HepG2 (cell line): ENCODE measurements at regions not wholly inside any gene's neighbourhood (a gene's known extent, or its start where the extent isn't known, plus 50 kb on each side); places are given as distances from the start of the nearest gene placed in this dataset.

Source experiments
- ATAC-seq: fragments of 200-7000 bp; cut with Tn5 transposase; 3 replicates; pipeline ENCODE4 v1.9.1; 2020; ENCODE audit warnings: mild to moderate bottlenecking, moderate library complexity
- BruUV-seq: library from RNA; stranded (reverse); fragments of 400-500 nt; replicated peaks from 2 replicates; lab custom pipeline; 2021; lab: Mats Ljungman, UMichigan
- CTCF ChIA-PET: fragments of 300-600 bp; formaldehyde crosslinking; extraction: SDS; loops from one replicate; lab custom pipeline; 2021; ENCODE audit warnings: low total read pairs, inconsistent platforms, low intra/inter-chr PET ratio; lab: Yijun Ruan, JAX
- POLR2A ChIA-PET: fragments of 350-600 bp; sonication (Branson Sonifier 250); formaldehyde crosslinking; loops from one replicate; lab custom pipeline; 2020; ENCODE audit warnings: antibody characterized with exemption, inconsistent platforms; lab: Yijun Ruan, JAX
- DNase-seq: peaks from one replicate; pipeline ENCODE4 v3.0.0-alpha.2; 2015; ENCODE audit warnings: low spot score
- FAIRE-seq: peaks from 3 replicates; lab custom pipeline; 2011; peaks lifted over from hg19 to GRCh38; lab: Jason Lieb, UNC
- H2AFZ ChIP-seq: one replicate; pipeline ENCODE4 v1.6.1; 2011; ENCODE audit warnings: low read length, inconsistent platforms
- H3K27ac ChIP-seq: fragments of 300-600 bp; 3 replicates; pipeline ENCODE4 v1.8.0; 2011; ENCODE audit warnings: mixed run types, mild to moderate bottlenecking, mixed read lengths, low read length, inconsistent platforms; ENCODE audit not compliant: insufficient read depth; ENCODE audit errors: extremely low read length
- H3K27me3 ChIP-seq, 2 experiments: fragments of 200-600 bp in 1 of 2; 2 replicates in 1 of 2; 3 replicates in 1 of 2; pipeline versions ENCODE4 v1.6.0 to v1.8.0; 2011; ENCODE audit warnings: low read length in 2 of 2, mild to moderate bottlenecking in 2 of 2, moderate library complexity in 2 of 2, inconsistent platforms in 1 of 2; ENCODE audit not compliant: insufficient read depth in 2 of 2, control insufficient read depth in 1 of 2
- H3K36me3 ChIP-seq, 2 experiments: fragments of 200-600 bp in 1 of 2; replicated peaks in 1 of 2; 2 replicates in 1 of 2; 3 replicates in 1 of 2; pipeline versions ENCODE4 v1.5.1 to v1.8.0; 2011; ENCODE audit warnings: low read length in 2 of 2, inconsistent platforms in 1 of 2; ENCODE audit not compliant: insufficient read depth in 2 of 2, control insufficient read depth in 1 of 2
- H3K4me1 ChIP-seq: 2 replicates; pipeline ENCODE4 v1.5.1; 2012; ENCODE audit warnings: low read length, inconsistent platforms; ENCODE audit not compliant: insufficient read depth
- H3K4me2 ChIP-seq: 2 replicates; pipeline ENCODE4 v1.6.0; 2011; ENCODE audit warnings: low read depth, low read length, inconsistent platforms
- H3K4me3 ChIP-seq, 3 experiments: fragments of 200-600 bp in 1 of 3; sonication (generic), shearing (Covaris generic) in 1 of 3; replicated peaks in 1 of 3; 2 replicates each; pipeline ENCODE4 v1.5.1; 2011 to 2016; ENCODE audit warnings: low read length in 3 of 3, inconsistent platforms in 2 of 3, low read depth in 2 of 3, mild to moderate bottlenecking in 2 of 3, control low read depth in 1 of 3, mixed read lengths in 1 of 3; ENCODE audit not compliant: insufficient read depth in 1 of 3
- H3K79me2 ChIP-seq: one replicate; pipeline ENCODE4 v1.6.1; 2011; ENCODE audit warnings: low read length, inconsistent platforms; ENCODE audit not compliant: insufficient read depth
- H3K9ac ChIP-seq: 2 replicates; pipeline ENCODE4 v1.6.0; 2011; ENCODE audit warnings: mild to moderate bottlenecking, low read depth, low read length, inconsistent platforms; ENCODE audit not compliant: insufficient read depth
- H3K9me3 ChIP-seq: 2 replicates; pipeline ENCODE4 v1.5.1; 2012; ENCODE audit warnings: mild to moderate bottlenecking, low read length
- H4K20me1 ChIP-seq: 2 replicates; pipeline ENCODE4 v1.6.0; 2011; ENCODE audit warnings: inconsistent platforms, mild to moderate bottlenecking, low read length, moderate library complexity; ENCODE audit not compliant: insufficient read depth
- ELF3 ChIP-seq: IDR thresholded peaks from 2 replicates; pipeline ENCODE4 v1.6.1; 2016; ENCODE audit warnings: missing genetic modification reagents, missing compliant biosample characterization
- MIXL1 ChIP-seq: IDR thresholded peaks from 2 replicates; pipeline ENCODE4 v1.6.1; 2016
- POGZ ChIP-seq: sonication (generic); formaldehyde crosslinking; IDR thresholded peaks from 2 replicates; pipeline ENCODE4 v1.4.0; 2020; ENCODE audit warnings: mild to moderate bottlenecking, missing genetic modification reagents
- ZNF253 ChIP-seq: sonication (generic); formaldehyde crosslinking; IDR thresholded peaks from 2 replicates; pipeline ENCODE4 v1.8.0; 2022; ENCODE audit warnings: mild to moderate bottlenecking, missing genetic modification reagents, borderline replicate concordance
- ZNF460 ChIP-seq: sonication (generic); formaldehyde crosslinking; IDR thresholded peaks from 2 replicates; pipeline ENCODE4 v1.5.1; 2020; ENCODE audit warnings: missing genetic modification reagents, mild to moderate bottlenecking, borderline replicate concordance
- ZNF670 ChIP-seq: sonication (generic); formaldehyde crosslinking; IDR thresholded peaks from 2 replicates; pipeline ENCODE4 v1.8.0; 2022; ENCODE audit warnings: mild to moderate bottlenecking, missing genetic modification reagents, borderline replicate concordance
- in situ Hi-C: cut with HindIII; loops from 2 replicates; pipeline ENCODE4 v1.10.0; 2017; ENCODE audit warnings: low pct_unique_long_range_greater_than_20kb; ENCODE audit not compliant: extremely low pct_ligation_motif_present
- intact Hi-C: fragments of 100-400 bp; cut with micrococcal nuclease; formaldehyde crosslinking; loops from one replicate; pipeline ENCODE4 v1.10.0; 2022; ENCODE audit not compliant: unreplicated experiment
- TF ChIP-seq, protein P1 (sequence below): sonication (generic); formaldehyde crosslinking; IDR thresholded peaks from 2 replicates; pipeline ENCODE4 v1.8.0; 2022; ENCODE audit warnings: missing genetic modification reagents, mild to moderate bottlenecking, borderline replicate concordance
- TF ChIP-seq, protein P2 (sequence below): sonication (generic); formaldehyde crosslinking; conservative IDR thresholded peaks from 2 replicates; pipeline ENCODE4 v1.4.0; 2020; ENCODE audit warnings: mild to moderate bottlenecking, missing genetic modification reagents, moderate library complexity
- TF ChIP-seq, protein P3 (sequence below), 2 experiments: sonication (generic) in 1 of 2; formaldehyde crosslinking in 1 of 2; IDR thresholded peaks; 2 replicates each; pipeline versions ENCODE4 v1.4.0 to v1.6.1; 2016 to 2020; ENCODE audit warnings: borderline replicate concordance in 1 of 2, low read depth in 1 of 2, mild to moderate bottlenecking in 1 of 2, missing genetic modification reagents in 1 of 2
- TF ChIP-seq, protein P4 (sequence below): sonication (generic); formaldehyde crosslinking; IDR thresholded peaks from 2 replicates; pipeline ENCODE4 v1.5.0; 2020; ENCODE audit warnings: mild to moderate bottlenecking, low read depth, missing genetic modification reagents, borderline replicate concordance
- TF ChIP-seq, protein P5 (sequence below): sonication (generic); formaldehyde crosslinking; IDR thresholded peaks from 2 replicates; pipeline ENCODE4 v1.4.0; 2020; ENCODE audit warnings: low read depth, missing genetic modification reagents

DNA sequence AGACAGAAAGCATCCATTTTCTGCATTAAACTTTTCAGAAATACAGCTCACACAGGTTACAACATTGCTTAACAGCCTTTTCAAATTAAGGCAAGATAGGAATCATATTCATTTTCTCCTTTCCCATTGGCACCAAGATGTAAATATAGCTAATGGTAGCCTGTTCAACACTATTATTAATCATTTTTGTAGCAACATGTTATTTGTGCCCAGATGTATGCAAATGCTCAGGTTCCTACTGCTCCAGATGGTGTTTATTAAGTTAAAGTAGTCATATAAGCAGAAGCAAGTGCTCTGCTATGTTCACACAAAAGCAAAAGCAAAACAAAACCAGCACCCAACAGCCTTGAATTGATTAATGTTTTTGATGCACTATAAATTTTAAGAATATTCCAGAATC lies 1110.6 kb downstream of the SLC6A15 start:
- Histone ChIP-seq H3K4me1 (no peaks in the 10 kb centered on the region), H2AFZ (no peak overlapping the region), H3K36me3 (no peaks in the 10 kb centered on the region)
- ATAC-seq (no peak), FAIRE-seq (no peak)
- intact Hi-C loops, result no loop called here
- TF ChIP-seq, protein P1, sequence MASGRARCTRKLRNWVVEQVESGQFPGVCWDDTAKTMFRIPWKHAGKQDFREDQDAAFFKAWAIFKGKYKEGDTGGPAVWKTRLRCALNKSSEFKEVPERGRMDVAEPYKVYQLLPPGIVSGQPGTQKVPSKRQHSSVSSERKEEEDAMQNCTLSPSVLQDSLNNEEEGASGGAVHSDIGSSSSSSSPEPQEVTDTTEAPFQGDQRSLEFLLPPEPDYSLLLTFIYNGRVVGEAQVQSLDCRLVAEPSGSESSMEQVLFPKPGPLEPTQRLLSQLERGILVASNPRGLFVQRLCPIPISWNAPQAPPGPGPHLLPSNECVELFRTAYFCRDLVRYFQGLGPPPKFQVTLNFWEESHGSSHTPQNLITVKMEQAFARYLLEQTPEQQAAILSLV, result no peak
- TF ChIP-seq, protein P2, sequence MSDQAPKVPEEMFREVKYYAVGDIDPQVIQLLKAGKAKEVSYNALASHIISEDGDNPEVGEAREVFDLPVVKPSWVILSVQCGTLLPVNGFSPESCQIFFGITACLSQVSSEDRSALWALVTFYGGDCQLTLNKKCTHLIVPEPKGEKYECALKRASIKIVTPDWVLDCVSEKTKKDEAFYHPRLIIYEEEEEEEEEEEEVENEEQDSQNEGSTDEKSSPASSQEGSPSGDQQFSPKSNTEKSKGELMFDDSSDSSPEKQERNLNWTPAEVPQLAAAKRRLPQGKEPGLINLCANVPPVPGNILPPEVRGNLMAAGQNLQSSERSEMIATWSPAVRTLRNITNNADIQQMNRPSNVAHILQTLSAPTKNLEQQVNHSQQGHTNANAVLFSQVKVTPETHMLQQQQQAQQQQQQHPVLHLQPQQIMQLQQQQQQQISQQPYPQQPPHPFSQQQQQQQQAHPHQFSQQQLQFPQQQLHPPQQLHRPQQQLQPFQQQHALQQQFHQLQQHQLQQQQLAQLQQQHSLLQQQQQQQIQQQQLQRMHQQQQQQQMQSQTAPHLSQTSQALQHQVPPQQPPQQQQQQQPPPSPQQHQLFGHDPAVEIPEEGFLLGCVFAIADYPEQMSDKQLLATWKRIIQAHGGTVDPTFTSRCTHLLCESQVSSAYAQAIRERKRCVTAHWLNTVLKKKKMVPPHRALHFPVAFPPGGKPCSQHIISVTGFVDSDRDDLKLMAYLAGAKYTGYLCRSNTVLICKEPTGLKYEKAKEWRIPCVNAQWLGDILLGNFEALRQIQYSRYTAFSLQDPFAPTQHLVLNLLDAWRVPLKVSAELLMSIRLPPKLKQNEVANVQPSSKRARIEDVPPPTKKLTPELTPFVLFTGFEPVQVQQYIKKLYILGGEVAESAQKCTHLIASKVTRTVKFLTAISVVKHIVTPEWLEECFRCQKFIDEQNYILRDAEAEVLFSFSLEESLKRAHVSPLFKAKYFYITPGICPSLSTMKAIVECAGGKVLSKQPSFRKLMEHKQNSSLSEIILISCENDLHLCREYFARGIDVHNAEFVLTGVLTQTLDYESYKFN (CRISPR knock-in tag), result no peak
- TF ChIP-seq, protein P3, sequence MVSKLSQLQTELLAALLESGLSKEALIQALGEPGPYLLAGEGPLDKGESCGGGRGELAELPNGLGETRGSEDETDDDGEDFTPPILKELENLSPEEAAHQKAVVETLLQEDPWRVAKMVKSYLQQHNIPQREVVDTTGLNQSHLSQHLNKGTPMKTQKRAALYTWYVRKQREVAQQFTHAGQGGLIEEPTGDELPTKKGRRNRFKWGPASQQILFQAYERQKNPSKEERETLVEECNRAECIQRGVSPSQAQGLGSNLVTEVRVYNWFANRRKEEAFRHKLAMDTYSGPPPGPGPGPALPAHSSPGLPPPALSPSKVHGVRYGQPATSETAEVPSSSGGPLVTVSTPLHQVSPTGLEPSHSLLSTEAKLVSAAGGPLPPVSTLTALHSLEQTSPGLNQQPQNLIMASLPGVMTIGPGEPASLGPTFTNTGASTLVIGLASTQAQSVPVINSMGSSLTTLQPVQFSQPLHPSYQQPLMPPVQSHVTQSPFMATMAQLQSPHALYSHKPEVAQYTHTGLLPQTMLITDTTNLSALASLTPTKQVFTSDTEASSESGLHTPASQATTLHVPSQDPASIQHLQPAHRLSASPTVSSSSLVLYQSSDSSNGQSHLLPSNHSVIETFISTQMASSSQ (IDR thresholded peaks at IDR 0.05; ENCODE audit: low read depth), result no peak
- TF ChIP-seq, protein P3 (CRISPR knock-in tag; IDR thresholded peaks at IDR 0.05; ENCODE audit: borderline replicate concordance), result no peak
- TF ChIP-seq, protein P4, sequence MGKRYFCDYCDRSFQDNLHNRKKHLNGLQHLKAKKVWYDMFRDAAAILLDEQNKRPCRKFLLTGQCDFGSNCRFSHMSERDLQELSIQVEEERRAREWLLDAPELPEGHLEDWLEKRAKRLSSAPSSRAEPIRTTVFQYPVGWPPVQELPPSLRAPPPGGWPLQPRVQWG (CRISPR knock-in tag), result no peak
- TF ChIP-seq ZNF670 (CRISPR knock-in tag) (no peak), ZNF253 (no peak), MIXL1 (CRISPR knock-in tag) (no peak), ZNF460 (CRISPR knock-in tag) (no peak), ELF3 (no peak), POGZ (no peak)
- TF ChIP-seq, protein P5, sequence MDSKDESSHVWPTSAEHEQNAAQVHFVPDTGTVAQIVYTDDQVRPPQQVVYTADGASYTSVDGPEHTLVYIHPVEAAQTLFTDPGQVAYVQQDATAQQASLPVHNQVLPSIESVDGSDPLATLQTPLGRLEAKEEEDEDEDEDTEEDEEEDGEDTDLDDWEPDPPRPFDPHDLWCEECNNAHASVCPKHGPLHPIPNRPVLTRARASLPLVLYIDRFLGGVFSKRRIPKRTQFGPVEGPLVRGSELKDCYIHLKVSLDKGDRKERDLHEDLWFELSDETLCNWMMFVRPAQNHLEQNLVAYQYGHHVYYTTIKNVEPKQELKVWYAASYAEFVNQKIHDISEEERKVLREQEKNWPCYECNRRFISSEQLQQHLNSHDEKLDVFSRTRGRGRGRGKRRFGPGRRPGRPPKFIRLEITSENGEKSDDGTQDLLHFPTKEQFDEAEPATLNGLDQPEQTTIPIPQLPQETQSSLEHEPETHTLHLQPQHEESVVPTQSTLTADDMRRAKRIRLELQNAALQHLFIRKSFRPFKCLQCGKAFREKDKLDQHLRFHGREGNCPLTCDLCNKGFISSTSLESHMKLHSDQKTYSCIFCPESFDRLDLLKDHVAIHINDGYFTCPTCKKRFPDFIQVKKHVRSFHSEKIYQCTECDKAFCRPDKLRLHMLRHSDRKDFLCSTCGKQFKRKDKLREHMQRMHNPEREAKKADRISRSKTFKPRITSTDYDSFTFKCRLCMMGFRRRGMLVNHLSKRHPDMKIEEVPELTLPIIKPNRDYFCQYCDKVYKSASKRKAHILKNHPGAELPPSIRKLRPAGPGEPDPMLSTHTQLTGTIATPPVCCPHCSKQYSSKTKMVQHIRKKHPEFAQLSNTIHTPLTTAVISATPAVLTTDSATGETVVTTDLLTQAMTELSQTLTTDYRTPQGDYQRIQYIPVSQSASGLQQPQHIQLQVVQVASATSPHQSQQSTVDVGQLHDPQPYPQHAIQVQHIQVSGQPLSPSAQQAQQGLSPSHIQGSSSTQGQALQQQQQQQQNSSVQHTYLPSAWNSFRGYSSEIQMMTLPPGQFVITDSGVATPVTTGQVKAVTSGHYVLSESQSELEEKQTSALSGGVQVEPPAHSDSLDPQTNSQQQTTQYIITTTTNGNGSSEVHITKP, result no peak
- TF ChIP-seq, all 625 proteins: peak for 0
- Histone ChIP-seq H3K27me3 (no peaks in the 10 kb centered on the region), H3K9ac (no peak overlapping the region), H3K27ac (no peak overlapping the region), H3K4me3 (no peak overlapping the region), H4K20me1 (no peaks in the 10 kb centered on the region), H3K79me2 (no peaks in the 10 kb centered on the region), H3K4me2 (no peak overlapping the region), H3K9me3 (0 out of 2 replicates have a peak, but pooled peaks cover 4% of the 10 kb centered on the region)
- ChIA-PET POLR2A (no interaction called here), CTCF (no interaction called here)
- BruUV-seq, result no TSS peak
- no peak for DNase-seq
- in situ Hi-C loops, result loop anchor here (25.0 kb wide), 1 partner anchor 1115 kb away; the partner anchor contains the start of gene TMTC2
